ENCODE measurements at regions not wholly inside any gene's neighbourhood (a gene's known extent, or its start where the extent isn't known, plus 50 kb on each side); places are given as distances from the start of the nearest gene placed in this dataset.

GRCh38 chr7:67552738-67553137 lies 556.1 kb downstream of the TYW1 start:
- Histone ChIP-seq H3K36me3 (ENCODE audit: insufficient read depth, low read length) (no peaks in the 10 kb centered on the region), H3K4me3 (ENCODE audit: low read length in 2 of 2) (no peak overlapping the region), H3K27ac (ENCODE audit: low read depth, low read length) (no peak overlapping the region), H3K4me1 (ENCODE audit: insufficient read depth, low read length) (no peaks in the 10 kb centered on the region), H3K9me3 (ENCODE audit: control insufficient read depth in 1 of 2, low read length in 2 of 2) (no peaks in the 10 kb centered on the region), H3K27me3 (ENCODE audit: insufficient read depth, low read length) (no peaks in the 10 kb centered on the region)
- H3K36me3 Mint-ChIP-seq = no peaks in the 10 kb centered on the region
- H3K27me3 Mint-ChIP-seq = no peaks in the 10 kb centered on the region
- no peak for DNase-seq
- H3K27ac Mint-ChIP-seq = no peak overlapping the region
- intact Hi-C loops (cut with micrococcal nuclease) = no loop called here
- H3K4me3 Mint-ChIP-seq = no peak overlapping the region
- no peaks in the 10 kb centered on the region for H3K4me1 Mint-ChIP-seq
- H3K9me3 Mint-ChIP-seq = peaks cover 0 to 10% (median 7%) of the 10 kb centered on the region in 8 donors
- ChIA-PET CTCF (ENCODE audit: partially characterized antibody) (no interaction called here), POLR2A (ENCODE audit: partially characterized antibody) (no interaction called here)

GRCh38 chr7:67553378-67553777 lies 556.7 kb downstream of the TYW1 start:
- DNase-seq = no peak
- Mint-ChIP-seq H3K27me3 (no peaks in the 10 kb centered on the region), H3K4me3 (no peak overlapping the region), H3K9me3 (peaks cover 0 to 9% (median 6%) of the 10 kb centered on the region in 8 donors), H3K27ac (no peak overlapping the region), H3K4me1 (no peaks in the 10 kb centered on the region), H3K36me3 (no peaks in the 10 kb centered on the region)
- no peak overlapping the region for H3K27ac ChIP-seq (ENCODE audit: low read depth, low read length)
- H3K4me3 ChIP-seq (ENCODE audit: low read length in 2 of 2) = no peak overlapping the region
- no peaks in the 10 kb centered on the region for H3K9me3 ChIP-seq (ENCODE audit: control insufficient read depth in 1 of 2, low read length in 2 of 2)
- ChIA-PET POLR2A (ENCODE audit: partially characterized antibody) (no interaction called here), CTCF (ENCODE audit: partially characterized antibody) (no interaction called here)
- intact Hi-C loops (cut with micrococcal nuclease) = no loop called here
- no peaks in the 10 kb centered on the region for H3K36me3 ChIP-seq (ENCODE audit: insufficient read depth, low read length)
- H3K4me1 ChIP-seq (ENCODE audit: insufficient read depth, low read length) = no peaks in the 10 kb centered on the region
- no peaks in the 10 kb centered on the region for H3K27me3 ChIP-seq (ENCODE audit: insufficient read depth, low read length)

GRCh38 chr7:67554986-67555385 lies 558.4 kb downstream of the TYW1 start:
- intact Hi-C loops (cut with micrococcal nuclease) = no loop called here
- no peak for DNase-seq
- Histone ChIP-seq H3K4me1 (ENCODE audit: insufficient read depth, low read length) (no peaks in the 10 kb centered on the region), H3K27ac (ENCODE audit: low read depth, low read length) (no peak overlapping the region), H3K9me3 (ENCODE audit: control insufficient read depth in 1 of 2, low read length in 2 of 2) (no peaks in the 10 kb centered on the region), H3K36me3 (ENCODE audit: insufficient read depth, low read length) (no peaks in the 10 kb centered on the region), H3K27me3 (ENCODE audit: insufficient read depth, low read length) (no peaks in the 10 kb centered on the region), H3K4me3 (ENCODE audit: low read length in 2 of 2) (no peak overlapping the region)
- H3K27me3 Mint-ChIP-seq = no peaks in the 10 kb centered on the region
- H3K27ac Mint-ChIP-seq = no peak overlapping the region
- no peak overlapping the region for H3K4me3 Mint-ChIP-seq
- POLR2A ChIA-PET (ENCODE audit: partially characterized antibody) = no interaction called here
- H3K9me3 Mint-ChIP-seq = peaks cover 0 to 9% (median 4%) of the 10 kb centered on the region in 8 donors
- CTCF ChIA-PET (ENCODE audit: partially characterized antibody) = no interaction called here
- H3K36me3 Mint-ChIP-seq = no peaks in the 10 kb centered on the region
- H3K4me1 Mint-ChIP-seq = no peaks in the 10 kb centered on the region

GRCh38 chr7:67564959-67565358 lies 568.3 kb downstream of the TYW1 start:
- ChIA-PET POLR2A (ENCODE audit: partially characterized antibody) (no interaction called here), CTCF (ENCODE audit: partially characterized antibody) (no interaction called here)
- Histone ChIP-seq H3K9me3 (ENCODE audit: control insufficient read depth in 1 of 2, low read length in 2 of 2) (no peaks in the 10 kb centered on the region), H3K27ac (ENCODE audit: low read depth, low read length) (no peak overlapping the region), H3K36me3 (ENCODE audit: insufficient read depth, low read length) (no peaks in the 10 kb centered on the region), H3K4me3 (ENCODE audit: low read length in 2 of 2) (no peak overlapping the region), H3K27me3 (ENCODE audit: insufficient read depth, low read length) (no peaks in the 10 kb centered on the region), H3K4me1 (ENCODE audit: insufficient read depth, low read length) (no peaks in the 10 kb centered on the region)
- intact Hi-C loops (cut with micrococcal nuclease) = no loop called here
- DNase-seq = no peak
- Mint-ChIP-seq H3K27ac (no peak overlapping the region), H3K36me3 (no peaks in the 10 kb centered on the region), H3K4me3 (no peak overlapping the region), H3K9me3 (peaks cover 0 to 12% (median 7%) of the 10 kb centered on the region in 8 donors), H3K4me1 (no peaks in the 10 kb centered on the region), H3K27me3 (no peaks in the 10 kb centered on the region)

GRCh38 chr7:67566101-67566500 lies 569.5 kb downstream of the TYW1 start:
- Histone ChIP-seq H3K27me3 (ENCODE audit: insufficient read depth, low read length) (no peaks in the 10 kb centered on the region), H3K9me3 (ENCODE audit: control insufficient read depth in 1 of 2, low read length in 2 of 2) (no peaks in the 10 kb centered on the region), H3K36me3 (ENCODE audit: insufficient read depth, low read length) (no peaks in the 10 kb centered on the region), H3K27ac (ENCODE audit: low read depth, low read length) (no peak overlapping the region), H3K4me1 (ENCODE audit: insufficient read depth, low read length) (no peaks in the 10 kb centered on the region), H3K4me3 (ENCODE audit: low read length in 2 of 2) (no peak overlapping the region)
- no peaks in the 10 kb centered on the region for H3K27me3 Mint-ChIP-seq
- H3K27ac Mint-ChIP-seq = no peak overlapping the region
- CTCF ChIA-PET (ENCODE audit: partially characterized antibody) = no interaction called here
- H3K9me3 Mint-ChIP-seq = peaks cover 0 to 14% (median 7%) of the 10 kb centered on the region in 8 donors
- H3K4me3 Mint-ChIP-seq = no peak overlapping the region
- no peak for DNase-seq
- H3K36me3 Mint-ChIP-seq = no peaks in the 10 kb centered on the region
- POLR2A ChIA-PET (ENCODE audit: partially characterized antibody) = no interaction called here
- intact Hi-C loops (cut with micrococcal nuclease) = no loop called here
- no peaks in the 10 kb centered on the region for H3K4me1 Mint-ChIP-seq

- no peaks in the 10 kb centered on the region for H3K4me1 Mint-ChIP-seq
- DNase-seq = no peak
- intact Hi-C loops (cut with micrococcal nuclease) = no loop called here
- H3K9me3 ChIP-seq (ENCODE audit: control insufficient read depth in 1 of 2, low read length in 2 of 2) = no peaks in the 10 kb centered on the region
- ChIA-PET POLR2A (ENCODE audit: partially characterized antibody) (no interaction called here), CTCF (ENCODE audit: partially characterized antibody) (no interaction called here)
- H3K27ac Mint-ChIP-seq = no peak overlapping the region
- no peaks in the 10 kb centered on the region for H3K4me1 ChIP-seq (ENCODE audit: insufficient read depth, low read length)
- no peak overlapping the region for H3K27ac ChIP-seq (ENCODE audit: low read depth, low read length)
- H3K36me3 Mint-ChIP-seq = no peaks in the 10 kb centered on the region
- H3K36me3 ChIP-seq (ENCODE audit: insufficient read depth, low read length) = no peaks in the 10 kb centered on the region
- no peak overlapping the region for H3K4me3 Mint-ChIP-seq
- H3K4me3 ChIP-seq (ENCODE audit: low read length in 2 of 2) = no peak overlapping the region
- H3K27me3 ChIP-seq (ENCODE audit: insufficient read depth, low read length) = no peaks in the 10 kb centered on the region
- H3K9me3 Mint-ChIP-seq = peaks cover 0 to 9% (median 4%) of the 10 kb centered on the region in 8 donors
- H3K27me3 Mint-ChIP-seq = no peaks in the 10 kb centered on the region
Measured at GRCh38 chr7:67571026-67571545, 574.5 kb downstream of the TYW1 start.

GRCh38 chr7:67573639-67574038 lies 577.0 kb downstream of the TYW1 start:
- H3K4me3 ChIP-seq (ENCODE audit: low read length in 2 of 2) = no peak overlapping the region
- POLR2A ChIA-PET (ENCODE audit: partially characterized antibody) = no interaction called here
- Mint-ChIP-seq H3K9me3 (peaks cover 0 to 10% (median 3%) of the 10 kb centered on the region in 8 donors), H3K27me3 (no peaks in the 10 kb centered on the region), H3K27ac (no peak overlapping the region), H3K4me1 (no peaks in the 10 kb centered on the region), H3K36me3 (no peaks in the 10 kb centered on the region), H3K4me3 (no peak overlapping the region)
- CTCF ChIA-PET (ENCODE audit: partially characterized antibody) = no interaction called here
- H3K27ac ChIP-seq (ENCODE audit: low read depth, low read length) = no peak overlapping the region
- intact Hi-C loops (cut with micrococcal nuclease) = no loop called here
- no peaks in the 10 kb centered on the region for H3K27me3 ChIP-seq (ENCODE audit: insufficient read depth, low read length)
- DNase-seq = no peak
- H3K9me3 ChIP-seq (ENCODE audit: control insufficient read depth in 1 of 2, low read length in 2 of 2) = no peaks in the 10 kb centered on the region
- no peaks in the 10 kb centered on the region for H3K4me1 ChIP-seq (ENCODE audit: insufficient read depth, low read length)
- H3K36me3 ChIP-seq (ENCODE audit: insufficient read depth, low read length) = no peaks in the 10 kb centered on the region

- Histone ChIP-seq H3K27ac (ENCODE audit: low read depth, low read length) (no peak overlapping the region), H3K36me3 (ENCODE audit: insufficient read depth, low read length) (no peaks in the 10 kb centered on the region), H3K9me3 (ENCODE audit: control insufficient read depth in 1 of 2, low read length in 2 of 2) (peaks cover 0 to under 1% of the 10 kb centered on the region in 2 donors), H3K4me3 (ENCODE audit: low read length in 2 of 2) (no peak overlapping the region), H3K27me3 (ENCODE audit: insufficient read depth, low read length) (no peaks in the 10 kb centered on the region), H3K4me1 (ENCODE audit: insufficient read depth, low read length) (no peaks in the 10 kb centered on the region)
- H3K4me3 Mint-ChIP-seq = no peak overlapping the region
- intact Hi-C loops (cut with micrococcal nuclease) = no loop called here
- no peak for DNase-seq
- POLR2A ChIA-PET (ENCODE audit: partially characterized antibody) = no interaction called here
- H3K36me3 Mint-ChIP-seq = no peaks in the 10 kb centered on the region
- CTCF ChIA-PET (ENCODE audit: partially characterized antibody) = interaction anchor here (0.7 kb wide), 1 partner anchor 1358 kb away, joined by 3 read pairs; no protein-coding TSS in a partner anchor
- H3K27me3 Mint-ChIP-seq = no peaks in the 10 kb centered on the region
- H3K4me1 Mint-ChIP-seq = no peaks in the 10 kb centered on the region
- no peak overlapping the region for H3K27ac Mint-ChIP-seq
- peaks cover 3 to 42% (median 16%) of the 10 kb centered on the region in 8 donors for H3K9me3 Mint-ChIP-seq
Measured at GRCh38 chr7:67588631-67589030, 592.0 kb downstream of the TYW1 start.
